NOMO-1 treated with dmso at 0.1 percent for 144 hours (cell line): ENCODE measurements at regions not wholly inside any gene's neighbourhood (a gene's known extent, or its start where the extent isn't known, plus 50 kb on each side); places are given as distances from the start of the nearest gene placed in this dataset.

ENCODE experiments used
- DNase-seq: peaks from one replicate; lab custom pipeline; 2025; ENCODE audit not compliant: unreplicated experiment; lab: John Stamatoyannopoulos, UW

DNA sequence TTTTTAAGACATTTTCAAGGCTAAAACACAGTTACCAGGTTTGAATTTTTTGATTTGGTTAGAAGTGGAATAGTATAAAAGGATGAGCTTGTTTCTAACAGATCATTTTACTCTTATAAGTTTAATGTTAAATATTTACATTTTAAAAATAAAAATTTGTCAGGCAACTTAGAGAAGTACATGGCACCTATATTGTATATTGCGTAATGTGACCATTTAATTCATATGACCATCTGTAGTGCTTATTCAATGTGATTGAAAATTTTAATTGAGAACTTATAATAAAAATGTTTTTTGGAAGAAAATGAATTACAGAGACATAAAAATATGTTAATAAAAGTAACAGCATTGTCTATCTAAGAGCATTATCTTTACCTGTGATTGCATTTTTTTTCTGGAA is 1632.4 kb downstream of the RPA4 start:
- DNase-seq, result no peak

GRCh38 chrX:98523026-98523425 is 1639.3 kb downstream of the RPA4 start:
- no peak for DNase-seq

DNA sequence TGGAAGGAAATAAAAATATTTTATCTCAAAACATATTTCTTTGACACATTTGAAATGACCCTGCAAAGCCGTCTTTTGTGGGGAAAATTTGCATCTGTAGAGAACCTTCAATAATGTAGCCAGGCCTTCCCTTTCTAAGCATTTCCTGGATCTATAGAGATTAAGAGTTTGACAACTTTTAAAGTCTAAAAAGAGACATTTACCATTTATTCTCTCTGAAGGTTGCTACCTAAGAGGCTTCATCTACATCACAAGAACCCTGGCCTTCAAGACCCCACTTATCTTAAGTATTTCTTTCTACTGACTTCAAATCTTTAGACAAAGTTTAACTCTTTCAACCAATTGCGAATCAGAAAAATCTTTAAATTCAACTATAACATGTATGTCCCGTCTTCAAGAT is 1639.8 kb downstream of the RPA4 start:
- DNase-seq, result no peak

- DNase-seq, result no peak
Measured at GRCh38 chrX:98548519-98548918, 1664.8 kb downstream of the RPA4 start.

DNA sequence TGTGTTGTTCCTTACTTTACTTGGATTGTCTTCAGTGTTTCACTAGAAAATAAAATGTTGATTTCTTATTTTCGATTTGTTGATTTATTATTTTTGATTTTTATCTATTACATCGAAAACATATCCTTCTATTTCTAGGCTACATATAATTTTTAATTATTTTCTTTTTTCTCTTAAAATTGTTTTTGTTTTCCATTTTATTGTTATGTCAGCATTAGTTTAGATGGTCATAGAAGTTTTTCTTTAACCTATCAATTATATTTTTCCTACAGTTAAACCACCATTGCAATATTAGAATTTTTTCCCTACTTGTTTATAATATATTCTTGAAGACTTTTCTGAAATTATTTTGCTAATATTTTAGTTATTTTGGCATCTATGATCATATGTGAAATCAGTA is 1685.1 kb downstream of the RPA4 start:
- DNase-seq, result no peak

- DNase-seq, result no peak
Measured at GRCh38 chrX:98605941-98606340, 1722.2 kb downstream of the RPA4 start.

- DNase-seq, result no peak
Measured at GRCh38 chrX:98607739-98608138, 1724.0 kb downstream of the RPA4 start.

DNA sequence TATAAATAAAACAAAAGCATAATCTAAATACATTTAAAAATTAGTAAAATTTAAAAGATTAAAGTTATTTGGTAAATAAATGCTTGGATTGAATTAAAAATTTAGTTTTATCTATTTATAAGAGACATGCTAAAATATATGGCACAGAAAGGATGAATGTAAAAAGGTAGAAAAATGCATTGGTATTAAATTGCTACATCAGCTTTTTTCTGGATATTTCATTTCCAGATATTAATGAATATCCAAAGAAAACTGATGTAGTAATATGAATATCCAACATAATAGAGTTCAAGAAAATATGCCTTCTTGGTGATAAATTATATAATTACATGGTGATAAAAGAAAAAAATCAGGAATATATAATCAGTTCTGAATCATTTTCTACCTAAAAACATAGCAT is 1743.9 kb downstream of the RPA4 start:
- DNase-seq, result no peak

DNA sequence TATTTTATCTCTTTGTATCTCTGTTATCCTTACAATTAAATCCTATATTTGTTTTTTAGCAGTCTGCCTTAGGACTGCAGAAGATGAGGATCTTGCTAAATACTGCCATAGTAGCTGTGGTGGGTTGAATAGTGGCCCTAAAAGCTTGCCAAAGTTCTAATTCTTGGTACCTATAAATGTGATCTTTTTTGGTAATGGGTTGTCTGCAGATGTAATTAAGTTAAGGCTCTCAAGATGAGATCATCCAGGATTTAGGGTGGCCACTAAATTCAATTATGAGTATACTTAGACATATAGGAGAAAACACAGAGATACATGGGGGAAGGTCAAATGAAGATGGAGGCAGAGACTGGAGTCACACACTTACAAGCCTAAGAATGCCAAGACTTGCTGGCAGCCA is 1753.7 kb downstream of the RPA4 start:
- no peak for DNase-seq

GRCh38 chrX:98646351-98646750 is 1762.6 kb downstream of the RPA4 start:
- no peak for DNase-seq

DNA sequence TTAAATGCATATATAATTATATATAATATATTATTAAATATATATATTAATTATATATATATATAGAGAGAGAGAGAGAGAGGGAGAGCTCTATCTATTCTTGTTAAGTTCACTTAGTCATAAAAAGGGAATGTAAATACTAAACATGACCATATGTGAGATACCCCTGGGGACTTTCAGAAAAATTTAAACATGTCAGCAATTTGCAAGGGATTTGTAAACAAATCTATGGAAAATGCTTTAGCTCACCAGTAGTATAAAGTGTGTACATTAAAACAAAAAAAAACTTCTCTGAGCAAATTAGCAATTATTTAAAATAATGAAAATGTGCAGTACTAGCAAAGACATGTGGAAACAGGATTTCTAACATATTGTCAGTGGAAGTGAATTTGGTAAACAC is 1755.5 kb downstream of the PCDH19 start:
- no peak for DNase-seq
